ENCODE measurements at regions not wholly inside any gene's neighbourhood (a gene's known extent, or its start where the extent isn't known, plus 50 kb on each side); places are given as distances from the start of the nearest gene placed in this dataset.

GRCh38 chr16:62363501-62363900 is 327.3 kb upstream of the CDH8 start:
- DNase-seq (ENCODE audit: low read depth, low spot score) = no peak
- Histone ChIP-seq H3K27ac (no peak overlapping the region), H3K9me3 (ENCODE audit: low read depth, low read length) (no peaks in the 10 kb centered on the region), H3K4me3 (no peak overlapping the region), H3K36me3 (ENCODE audit: insufficient read depth, low read length) (no peaks in the 10 kb centered on the region), H3K9ac (ENCODE audit: insufficient read length) (no peak overlapping the region)
- no peak for TF ChIP-seq EZH2 (IDR thresholded peaks at IDR 0.05)
- no peak for TF ChIP-seq FOXP2 (optimal IDR thresholded peaks at IDR 0.05; ENCODE audit: control extremely low read depth, extremely low read length, insufficient read depth)
- TF ChIP-seq POLR2AphosphoS5 (IDR thresholded peaks at IDR 0.05; ENCODE audit: borderline replicate concordance, low read depth, low read length) = no peak

- no peaks in the 10 kb centered on the region for H3K36me3 ChIP-seq (ENCODE audit: insufficient read depth, low read length)
- H3K27ac ChIP-seq = no peak overlapping the region
- H3K4me3 ChIP-seq = no peak overlapping the region
- no peak for DNase-seq (ENCODE audit: low read depth, low spot score)
- H3K9me3 ChIP-seq (ENCODE audit: low read depth, low read length) = no peaks in the 10 kb centered on the region
- H3K9ac ChIP-seq (ENCODE audit: insufficient read length) = no peak overlapping the region
- TF ChIP-seq EZH2 (IDR thresholded peaks at IDR 0.05) = no peak
- no peak for TF ChIP-seq POLR2AphosphoS5 (IDR thresholded peaks at IDR 0.05; ENCODE audit: borderline replicate concordance, low read depth, low read length)
- no peak for TF ChIP-seq FOXP2 (optimal IDR thresholded peaks at IDR 0.05; ENCODE audit: control extremely low read depth, extremely low read length, insufficient read depth)
These were observed 317.1 kb upstream of the CDH8 start for GRCh38 chr16:62353355-62353754.

- Histone ChIP-seq H3K27ac (no peak overlapping the region), H3K9ac (ENCODE audit: insufficient read length) (no peak overlapping the region), H3K36me3 (ENCODE audit: insufficient read depth, low read length) (no peaks in the 10 kb centered on the region), H3K9me3 (ENCODE audit: low read depth, low read length) (no peaks in the 10 kb centered on the region), H3K4me3 (no peak overlapping the region)
- TF ChIP-seq POLR2AphosphoS5 (IDR thresholded peaks at IDR 0.05; ENCODE audit: borderline replicate concordance, low read depth, low read length) (no peak), FOXP2 (optimal IDR thresholded peaks at IDR 0.05; ENCODE audit: control extremely low read depth, extremely low read length, insufficient read depth) (no peak), EZH2 (IDR thresholded peaks at IDR 0.05) (no peak)
- no peak for DNase-seq (ENCODE audit: low read depth, low spot score)
These were observed 306.0 kb upstream of the CDH8 start for GRCh38 chr16:62342216-62342615.

GRCh38 chr16:62335356-62335755 is 299.1 kb upstream of the CDH8 start:
- Histone ChIP-seq H3K4me3 (no peak overlapping the region), H3K27ac (no peak overlapping the region), H3K9me3 (ENCODE audit: low read depth, low read length) (no peaks in the 10 kb centered on the region), H3K9ac (ENCODE audit: insufficient read length) (no peak overlapping the region), H3K36me3 (ENCODE audit: insufficient read depth, low read length) (no peaks in the 10 kb centered on the region)
- no peak for DNase-seq (ENCODE audit: low read depth, low spot score)
- TF ChIP-seq FOXP2 (optimal IDR thresholded peaks at IDR 0.05; ENCODE audit: control extremely low read depth, extremely low read length, insufficient read depth) (no peak), EZH2 (IDR thresholded peaks at IDR 0.05) (no peak), POLR2AphosphoS5 (IDR thresholded peaks at IDR 0.05; ENCODE audit: borderline replicate concordance, low read depth, low read length) (no peak)

- Histone ChIP-seq H3K4me3 (no peak overlapping the region), H3K36me3 (ENCODE audit: insufficient read depth, low read length) (no peaks in the 10 kb centered on the region), H3K27ac (no peak overlapping the region), H3K9me3 (ENCODE audit: low read depth, low read length) (no peaks in the 10 kb centered on the region), H3K9ac (ENCODE audit: insufficient read length) (no peak overlapping the region)
- no peak for TF ChIP-seq POLR2AphosphoS5 (IDR thresholded peaks at IDR 0.05; ENCODE audit: borderline replicate concordance, low read depth, low read length)
- TF ChIP-seq FOXP2 (optimal IDR thresholded peaks at IDR 0.05; ENCODE audit: control extremely low read depth, extremely low read length, insufficient read depth) = no peak
- no peak for TF ChIP-seq EZH2 (IDR thresholded peaks at IDR 0.05)
- DNase-seq (ENCODE audit: low read depth, low spot score) = no peak
These were observed 285.4 kb upstream of the CDH8 start for GRCh38 chr16:62321606-62322005.

- no peak for DNase-seq (ENCODE audit: low read depth, low spot score)
- TF ChIP-seq FOXP2 (optimal IDR thresholded peaks at IDR 0.05; ENCODE audit: control extremely low read depth, extremely low read length, insufficient read depth) (no peak), POLR2AphosphoS5 (IDR thresholded peaks at IDR 0.05; ENCODE audit: borderline replicate concordance, low read depth, low read length) (no peak), EZH2 (IDR thresholded peaks at IDR 0.05) (no peak)
- H3K4me3 ChIP-seq = no peak overlapping the region
- H3K36me3 ChIP-seq (ENCODE audit: insufficient read depth, low read length) = no peaks in the 10 kb centered on the region
- H3K27ac ChIP-seq = no peak overlapping the region
- H3K9ac ChIP-seq (ENCODE audit: insufficient read length) = no peak overlapping the region
- H3K9me3 ChIP-seq (ENCODE audit: low read depth, low read length) = no peaks in the 10 kb centered on the region
These were observed 262.4 kb upstream of the CDH8 start for GRCh38 chr16:62298600-62298999.

- TF ChIP-seq EZH2 (IDR thresholded peaks at IDR 0.05) (no peak), FOXP2 (optimal IDR thresholded peaks at IDR 0.05; ENCODE audit: control extremely low read depth, extremely low read length, insufficient read depth) (no peak), POLR2AphosphoS5 (IDR thresholded peaks at IDR 0.05; ENCODE audit: borderline replicate concordance, low read depth, low read length) (no peak)
- Histone ChIP-seq H3K9ac (ENCODE audit: insufficient read length) (no peak overlapping the region), H3K4me3 (no peak overlapping the region), H3K36me3 (ENCODE audit: insufficient read depth, low read length) (no peaks in the 10 kb centered on the region), H3K27ac (no peak overlapping the region), H3K9me3 (ENCODE audit: low read depth, low read length) (no peaks in the 10 kb centered on the region)
- no peak for DNase-seq (ENCODE audit: low read depth, low spot score)
These were observed 258.2 kb upstream of the CDH8 start for GRCh38 chr16:62294213-62294972.

- H3K9ac ChIP-seq (ENCODE audit: insufficient read length) = no peak overlapping the region
- H3K27ac ChIP-seq = no peak overlapping the region
- DNase-seq (ENCODE audit: low read depth, low spot score) = no peak
- no peaks in the 10 kb centered on the region for H3K9me3 ChIP-seq (ENCODE audit: low read depth, low read length)
- no peaks in the 10 kb centered on the region for H3K36me3 ChIP-seq (ENCODE audit: insufficient read depth, low read length)
- TF ChIP-seq EZH2 (IDR thresholded peaks at IDR 0.05) = no peak
- no peak for TF ChIP-seq FOXP2 (optimal IDR thresholded peaks at IDR 0.05; ENCODE audit: control extremely low read depth, extremely low read length, insufficient read depth)
- H3K4me3 ChIP-seq = no peak overlapping the region
These were observed 252.9 kb upstream of the CDH8 start for GRCh38 chr16:62288990-62289629.

Measured in SK-N-MC (cell line).